H1 (cell line): ENCODE measurements at regions not wholly inside any gene's neighbourhood (a gene's known extent, or its start where the extent isn't known, plus 50 kb on each side); places are given as distances from the start of the nearest gene placed in this dataset.
A peak's percentile ranks its signal among the peaks of the same experiment; 100 is the strongest.

ENCODE experiments used
- CEBPB ChIP-seq: IDR thresholded peaks from 2 replicates; pipeline ENCODE4 v1.6.1; 2012; ENCODE audit warnings: low read depth, low read length
- POLR2A ChIP-seq, 2 experiments: IDR thresholded peaks; 1 replicate in 1 of 2; 2 replicates in 1 of 2; pipeline ENCODE4 v1.6.1; 2011; ENCODE audit warnings: low read depth in 2 of 2, low read length in 2 of 2, mild to moderate bottlenecking in 2 of 2; ENCODE audit errors: control extremely low read depth in 1 of 2
- POLR2AphosphoS5 ChIP-seq: IDR thresholded peaks from 2 replicates; pipeline ENCODE4 v1.6.1; 2011; ENCODE audit warnings: low read depth, low read length
- TF ChIP-seq, protein P1 (sequence below), 3 experiments: IDR thresholded peaks; 1 replicate in 2 of 3; 2 replicates in 1 of 3; pipeline versions ENCODE4 v1.5.1 to v1.6.1; 2011; ENCODE audit warnings: low read length in 3 of 3, mild to moderate bottlenecking in 3 of 3, inconsistent platforms in 2 of 3, low read depth in 1 of 3, moderate library complexity in 1 of 3; ENCODE audit not compliant: insufficient read depth in 1 of 3; ENCODE audit errors: control extremely low read depth in 1 of 3
- TF ChIP-seq, protein P2 (sequence below): IDR thresholded peaks from 2 replicates; pipeline ENCODE4 v1.6.1; 2011; ENCODE audit warnings: low read length, improper control_type of control experiment

DNA sequence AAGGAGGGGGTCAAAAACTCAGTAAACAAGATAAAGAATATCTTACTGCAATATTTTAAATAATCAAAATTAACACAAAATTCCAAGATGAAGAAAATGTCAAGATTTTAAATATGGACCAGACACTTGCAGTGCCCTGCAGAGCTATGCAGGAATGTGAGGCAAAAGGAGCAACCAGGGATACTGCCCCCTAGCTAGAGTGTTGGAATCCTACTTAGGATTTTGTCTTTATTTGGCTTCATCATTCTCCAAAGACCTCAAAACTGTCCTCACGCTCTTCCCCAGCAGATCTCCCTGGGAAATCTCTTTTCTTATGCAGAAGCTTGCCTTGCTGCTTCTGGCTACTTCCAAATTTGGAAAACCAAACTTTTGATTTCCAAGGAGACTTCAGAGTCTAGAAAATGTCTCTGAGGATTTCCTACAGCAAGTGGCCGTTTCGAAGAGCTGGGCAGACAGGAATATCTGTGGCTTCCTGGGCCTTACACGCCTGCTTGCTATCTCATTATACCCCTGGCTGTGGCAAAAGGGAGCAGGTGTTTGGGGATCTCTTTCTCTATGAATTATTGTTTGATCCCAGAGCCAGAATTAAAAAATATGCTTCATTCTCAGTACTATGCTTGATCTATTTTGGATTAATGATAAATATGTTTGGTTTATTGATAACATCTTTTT, 232.2 kb upstream of the BMPER start:
- TF ChIP-seq, protein P1, sequence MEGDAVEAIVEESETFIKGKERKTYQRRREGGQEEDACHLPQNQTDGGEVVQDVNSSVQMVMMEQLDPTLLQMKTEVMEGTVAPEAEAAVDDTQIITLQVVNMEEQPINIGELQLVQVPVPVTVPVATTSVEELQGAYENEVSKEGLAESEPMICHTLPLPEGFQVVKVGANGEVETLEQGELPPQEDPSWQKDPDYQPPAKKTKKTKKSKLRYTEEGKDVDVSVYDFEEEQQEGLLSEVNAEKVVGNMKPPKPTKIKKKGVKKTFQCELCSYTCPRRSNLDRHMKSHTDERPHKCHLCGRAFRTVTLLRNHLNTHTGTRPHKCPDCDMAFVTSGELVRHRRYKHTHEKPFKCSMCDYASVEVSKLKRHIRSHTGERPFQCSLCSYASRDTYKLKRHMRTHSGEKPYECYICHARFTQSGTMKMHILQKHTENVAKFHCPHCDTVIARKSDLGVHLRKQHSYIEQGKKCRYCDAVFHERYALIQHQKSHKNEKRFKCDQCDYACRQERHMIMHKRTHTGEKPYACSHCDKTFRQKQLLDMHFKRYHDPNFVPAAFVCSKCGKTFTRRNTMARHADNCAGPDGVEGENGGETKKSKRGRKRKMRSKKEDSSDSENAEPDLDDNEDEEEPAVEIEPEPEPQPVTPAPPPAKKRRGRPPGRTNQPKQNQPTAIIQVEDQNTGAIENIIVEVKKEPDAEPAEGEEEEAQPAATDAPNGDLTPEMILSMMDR (IDR thresholded peaks at IDR 0.05; ENCODE audit: control extremely low read depth in 1 of 3, insufficient read depth in 1 of 3, low read depth in 1 of 3, low read length in 3 of 3): peak; percentile 17 to 69 (median 59)
- TF ChIP-seq CEBPB (no peak), POLR2AphosphoS5 (no peak), POLR2A (IDR thresholded peaks at IDR 0.05; ENCODE audit: control extremely low read depth in 1 of 2, low read depth in 2 of 2, low read length in 2 of 2) (no peak)
- TF ChIP-seq, protein P2, sequence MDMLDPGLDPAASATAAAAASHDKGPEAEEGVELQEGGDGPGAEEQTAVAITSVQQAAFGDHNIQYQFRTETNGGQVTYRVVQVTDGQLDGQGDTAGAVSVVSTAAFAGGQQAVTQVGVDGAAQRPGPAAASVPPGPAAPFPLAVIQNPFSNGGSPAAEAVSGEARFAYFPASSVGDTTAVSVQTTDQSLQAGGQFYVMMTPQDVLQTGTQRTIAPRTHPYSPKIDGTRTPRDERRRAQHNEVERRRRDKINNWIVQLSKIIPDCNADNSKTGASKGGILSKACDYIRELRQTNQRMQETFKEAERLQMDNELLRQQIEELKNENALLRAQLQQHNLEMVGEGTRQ: no peak
